LoVo (cell line): ENCODE measurements at regions not wholly inside any gene's neighbourhood (a gene's known extent, or its start where the extent isn't known, plus 50 kb on each side); places are given as distances from the start of the nearest gene placed in this dataset.
A peak's percentile ranks its signal among the peaks of the same experiment; 100 is the strongest.

Experiments
- DNase-seq: peaks from one replicate; pipeline ENCODE4 v3.0.0-alpha.2; 2016; ENCODE audit warnings: low spot score

DNA sequence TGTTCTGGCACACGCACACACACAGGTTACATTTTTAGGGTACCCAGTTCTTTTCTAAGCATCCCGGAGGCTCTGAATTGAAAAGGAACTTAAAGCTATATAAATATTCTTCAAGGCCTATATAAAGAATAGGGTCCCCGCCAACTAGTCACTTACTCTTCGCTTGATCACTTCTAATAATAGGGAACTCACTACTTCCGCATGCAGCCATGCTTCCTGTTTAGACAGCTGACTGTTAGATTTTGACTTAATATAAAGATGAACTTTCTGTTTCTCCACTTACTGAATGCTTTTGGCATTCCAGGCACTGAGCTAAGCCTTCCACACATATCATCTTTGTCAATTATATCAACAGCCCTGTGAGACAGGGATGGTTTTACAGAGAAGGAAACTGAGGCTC lies 259.6 kb downstream of the TSHZ3 start:
- DNase-seq, result no peak

DNA sequence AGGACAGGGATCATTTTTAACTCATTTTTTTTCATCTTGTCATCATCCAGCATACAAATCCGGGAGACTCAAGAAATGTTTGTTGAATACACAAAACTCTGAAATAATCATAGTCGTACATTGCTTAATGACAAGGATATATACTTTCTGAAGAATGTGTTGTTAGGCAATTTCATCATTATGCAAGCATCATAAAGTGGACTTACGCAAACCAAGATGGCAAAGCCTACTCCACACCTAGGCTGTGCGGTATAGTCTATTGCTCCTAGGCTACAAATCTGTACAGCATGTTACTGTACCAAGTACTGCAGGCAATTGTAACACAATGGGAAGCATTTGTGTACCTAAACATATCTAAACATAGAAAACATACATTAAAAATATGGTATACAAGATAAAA lies 264.1 kb downstream of the TSHZ3 start:
- no peak for DNase-seq

DNA sequence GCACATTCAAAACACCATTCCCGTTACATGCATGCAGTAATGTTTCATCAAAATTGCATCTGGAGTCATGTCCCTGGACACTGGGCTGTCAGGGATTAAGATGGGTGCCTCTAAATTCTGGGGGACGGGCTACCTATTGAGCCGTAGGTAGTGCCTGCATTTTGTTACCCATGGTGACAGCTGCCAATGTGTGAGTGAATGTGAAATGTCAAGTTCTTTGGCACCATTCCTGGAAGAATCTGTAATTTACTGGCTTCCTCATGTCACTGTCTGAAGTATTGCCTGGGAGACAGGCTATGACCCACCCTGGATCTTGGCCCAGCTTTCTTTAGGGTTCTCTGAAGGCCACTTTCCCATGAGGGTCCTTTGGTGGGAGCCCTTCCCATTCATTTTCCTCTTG lies 266.1 kb downstream of the TSHZ3 start:
- no peak for DNase-seq

DNA sequence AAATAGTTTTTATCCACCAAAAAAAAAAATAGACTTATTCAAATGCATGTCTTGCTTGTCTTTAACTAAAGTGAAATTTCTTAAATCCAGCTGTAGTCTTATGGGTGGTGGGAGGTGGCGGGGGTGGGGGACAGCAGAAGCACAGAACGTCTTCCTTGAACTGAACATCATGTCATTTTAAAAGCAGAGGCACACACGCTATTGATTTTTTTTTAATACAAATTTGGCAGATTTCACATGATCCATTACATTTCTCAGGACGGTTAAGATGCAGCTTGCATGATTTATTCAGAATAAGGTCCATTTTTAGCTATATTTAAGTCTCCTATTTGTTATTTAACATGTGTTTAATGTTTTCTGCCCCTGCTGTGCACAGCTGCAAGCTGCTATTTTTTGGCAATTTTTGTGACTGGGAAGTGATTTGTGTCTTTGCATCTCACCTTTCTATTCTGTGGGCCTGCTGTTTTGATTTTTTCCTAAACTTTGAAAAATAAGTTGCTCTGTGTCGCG lies 274.0 kb downstream of the TSHZ3 start:
- DNase-seq, result no peak

GRCh38 chr19:31074199-31075125 lies 274.8 kb downstream of the TSHZ3 start:
- DNase-seq, result no peak

DNA sequence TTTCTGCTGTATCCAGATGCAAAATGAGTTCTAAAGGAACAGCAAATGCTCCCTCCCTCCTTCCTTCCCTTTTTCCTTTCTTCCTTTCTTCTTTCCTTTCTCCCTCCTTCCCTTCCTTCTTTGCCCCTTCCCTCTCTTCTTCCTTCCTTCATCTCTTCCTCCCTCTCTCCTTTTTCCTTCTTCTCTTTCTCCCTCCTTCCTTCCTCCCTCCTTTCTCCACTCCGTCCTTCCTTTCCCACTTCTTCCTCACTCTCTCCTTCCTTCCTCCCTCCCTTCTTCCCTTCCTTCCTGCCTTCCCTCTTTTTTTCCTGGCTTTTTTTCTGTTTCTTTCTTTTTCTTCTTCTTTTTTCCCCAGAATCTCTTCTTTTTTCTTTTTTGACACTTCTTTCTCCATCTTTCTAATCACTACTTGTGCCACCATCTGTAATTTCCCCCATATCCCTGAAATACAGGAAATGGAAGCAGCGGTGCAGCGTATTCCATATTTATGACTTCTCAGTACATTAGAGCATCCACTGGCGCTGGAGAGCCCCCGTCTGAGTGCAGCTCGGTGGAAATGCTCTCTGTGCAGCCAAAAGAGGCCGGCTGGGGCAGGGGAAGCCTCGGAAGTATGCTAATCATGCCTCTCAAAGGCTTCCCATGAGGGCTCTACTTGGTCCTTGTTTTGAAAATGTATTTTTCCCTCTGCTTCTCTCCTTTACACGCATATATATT lies 275.6 kb downstream of the TSHZ3 start:
- no peak for DNase-seq

DNA sequence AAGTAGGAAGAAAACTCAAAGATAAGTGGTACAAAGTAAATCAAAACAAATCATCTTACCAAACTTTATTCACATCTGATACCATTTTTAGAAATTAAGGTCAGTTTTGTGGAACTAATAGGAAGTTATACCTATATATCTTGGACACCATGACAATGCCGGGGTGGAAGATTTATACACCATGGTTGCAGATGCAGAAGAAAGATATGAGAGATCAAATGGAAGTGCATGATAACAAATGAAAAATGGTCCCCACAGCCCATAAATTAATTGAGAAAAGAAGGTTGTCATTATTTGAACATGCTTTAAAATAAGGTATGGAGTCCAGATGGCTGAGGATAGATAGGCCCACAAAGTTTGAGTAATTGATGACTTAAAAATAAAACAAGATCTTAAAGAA lies 276.8 kb downstream of the TSHZ3 start:
- no peak for DNase-seq

- DNase-seq, result no peak
Observed at GRCh38 chr19:31071136-31071855, 277.9 kb downstream of the TSHZ3 start.

DNA sequence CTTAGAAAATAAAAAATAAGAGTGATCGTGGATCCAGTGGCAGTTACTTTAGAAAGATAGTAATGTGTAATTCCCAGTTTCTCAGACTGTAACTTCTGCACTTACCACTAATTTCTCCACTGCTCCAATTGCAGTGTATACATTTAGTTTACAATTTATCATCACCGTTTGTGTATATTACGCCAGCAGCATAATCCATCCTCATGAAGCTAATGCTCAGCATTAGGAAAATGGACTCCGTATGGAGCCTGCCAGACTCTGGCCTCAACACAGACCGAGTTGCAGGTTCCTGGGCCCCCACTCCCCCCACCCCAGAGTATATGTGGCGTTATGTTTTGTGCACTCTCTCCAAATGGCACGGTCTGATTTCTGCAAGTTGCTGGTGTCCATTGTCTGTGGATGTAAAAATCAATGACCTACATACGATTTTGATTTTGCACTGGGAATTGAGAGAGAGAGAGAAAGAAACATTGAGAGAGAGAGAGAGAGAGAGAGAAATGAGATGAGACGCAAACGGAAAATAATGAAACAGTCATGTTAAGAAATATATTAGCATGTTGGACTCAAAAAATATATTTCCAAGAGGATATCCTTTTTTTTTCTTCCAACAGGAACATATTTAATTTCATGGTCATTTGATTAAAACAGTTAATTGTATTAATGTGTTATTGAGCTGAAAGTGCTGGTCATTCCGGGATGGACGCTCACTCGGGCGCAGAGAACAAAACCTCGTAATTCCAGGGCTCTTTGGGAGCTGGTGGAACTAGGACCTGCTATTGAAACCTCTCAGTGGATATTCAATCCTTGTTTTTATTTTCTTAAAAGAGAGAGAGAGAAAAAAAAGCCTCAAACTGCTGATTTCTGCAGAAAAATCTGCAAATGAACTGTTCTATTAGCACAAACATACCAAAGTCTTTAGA lies 278.8 kb downstream of the TSHZ3 start:
- DNase-seq, result no peak

DNA sequence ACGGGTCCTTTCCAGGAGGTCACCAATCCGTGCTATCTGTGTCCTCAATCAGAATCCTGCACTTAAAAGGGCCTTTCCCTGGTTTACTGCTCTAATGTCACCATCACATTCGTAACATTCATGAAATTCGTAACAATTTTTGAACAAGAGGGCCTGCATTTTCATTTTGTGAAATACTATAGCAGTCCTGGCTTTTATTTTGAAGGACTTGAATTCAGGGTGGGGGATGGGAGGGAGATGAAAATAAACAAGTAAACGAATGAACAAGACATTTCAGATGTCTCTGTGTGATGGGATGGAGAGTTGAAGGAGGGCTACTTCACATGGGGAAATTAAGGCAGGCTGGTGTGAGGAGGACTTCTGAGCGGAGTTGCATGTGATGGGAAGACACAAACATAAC lies 281.0 kb downstream of the TSHZ3 start:
- no peak for DNase-seq

- peak; percentile 42 for DNase-seq
Observed at GRCh38 chr19:31066385-31066784, 282.9 kb downstream of the TSHZ3 start.

- no peak for DNase-seq
Observed at GRCh38 chr19:31064491-31064890, 284.7 kb downstream of the TSHZ3 start.

DNA sequence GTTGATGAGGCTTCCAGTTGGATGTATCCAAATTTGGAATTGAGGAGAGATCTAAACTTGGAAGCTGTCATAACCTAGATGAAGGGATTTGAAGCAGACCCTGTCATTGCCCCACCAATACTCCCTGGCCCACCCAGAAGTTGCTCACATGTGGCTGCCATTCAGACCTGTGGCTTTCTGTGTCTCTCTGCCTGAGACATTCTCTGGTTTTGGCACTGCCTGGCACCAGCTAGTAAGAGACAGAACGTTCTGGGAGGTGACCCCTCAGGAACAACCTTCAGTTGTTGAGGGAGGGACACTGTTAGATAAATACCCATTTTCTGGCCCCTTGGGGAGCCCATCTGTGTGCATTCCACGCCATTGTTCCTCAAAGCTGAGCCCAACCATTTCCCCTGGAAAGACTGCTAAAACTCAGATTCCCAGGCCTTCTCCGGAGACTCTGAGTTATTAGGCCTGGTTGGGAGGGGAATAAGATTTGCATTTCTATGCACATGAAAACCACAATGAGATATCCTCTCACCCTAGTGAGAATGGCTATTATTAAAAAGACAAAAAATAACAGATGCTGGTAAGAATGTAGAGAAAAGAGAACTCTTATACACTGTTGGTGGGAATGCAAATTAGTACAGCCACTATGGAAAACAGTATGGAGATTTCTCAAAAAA lies 290.4 kb downstream of the TSHZ3 start:
- DNase-seq, result no peak

GRCh38 chr19:31057476-31057875 lies 291.8 kb downstream of the TSHZ3 start:
- DNase-seq, result no peak

GRCh38 chr19:31055454-31055853 lies 293.8 kb downstream of the TSHZ3 start:
- DNase-seq, result no peak

DNA sequence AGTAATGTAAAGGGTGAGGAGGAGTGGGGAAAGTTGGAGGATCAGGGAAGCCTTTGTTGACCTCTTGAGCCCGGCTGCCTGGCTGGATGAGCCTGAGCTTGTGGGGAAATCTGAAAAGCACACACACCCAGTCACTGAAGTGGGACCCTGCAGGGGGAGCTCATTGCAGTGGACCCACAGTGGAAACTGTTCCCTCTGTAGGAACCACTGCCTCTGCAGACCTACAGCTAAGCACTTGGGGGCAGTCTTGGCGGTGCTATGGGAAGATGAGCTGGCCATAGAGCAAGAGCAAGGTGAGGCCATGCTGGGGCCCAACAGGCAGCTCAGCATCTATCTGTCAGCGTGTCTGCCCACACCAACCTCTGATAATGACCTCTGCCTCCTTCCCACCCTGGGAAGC lies 294.8 kb downstream of the TSHZ3 start:
- no peak for DNase-seq

DNA sequence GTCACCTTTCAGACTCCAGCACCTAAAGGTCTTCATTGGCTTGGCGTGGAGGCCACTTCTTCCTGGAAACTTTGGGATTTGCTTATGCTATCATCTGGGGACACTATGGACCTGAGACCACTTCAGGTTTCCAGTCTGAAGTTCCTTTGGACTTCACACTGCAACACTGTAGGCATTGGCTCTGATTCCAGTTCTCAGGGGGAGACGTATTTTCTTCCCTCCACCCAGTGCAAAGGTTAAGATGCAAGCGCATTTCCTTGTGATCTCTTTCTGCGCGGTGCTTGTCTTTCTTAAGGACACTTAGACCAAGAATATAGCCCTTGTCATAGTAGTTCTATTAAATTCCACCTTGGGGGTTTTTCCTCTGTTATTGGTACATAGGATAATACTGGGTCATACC lies 299.8 kb downstream of the TSHZ3 start:
- DNase-seq, result no peak

DNA sequence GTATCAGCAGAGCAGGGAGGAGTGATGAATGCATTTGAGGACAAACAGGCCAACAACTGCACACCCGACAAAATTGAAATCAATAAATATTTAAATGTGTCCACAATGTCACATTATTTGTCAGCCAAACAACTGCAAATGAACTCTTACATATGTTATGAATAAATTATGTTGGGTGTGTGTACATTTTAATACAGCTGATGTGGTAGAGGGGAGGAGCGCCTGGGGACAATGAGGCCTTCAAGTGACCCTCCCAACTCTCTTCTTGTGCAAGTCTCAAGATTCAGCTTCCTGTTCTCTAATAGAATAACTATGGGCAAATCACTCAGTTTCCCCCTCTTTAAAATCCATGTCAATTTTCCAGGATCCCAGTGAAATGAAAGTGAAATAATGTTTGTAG lies 303.2 kb downstream of the TSHZ3 start:
- DNase-seq, result no peak

DNA sequence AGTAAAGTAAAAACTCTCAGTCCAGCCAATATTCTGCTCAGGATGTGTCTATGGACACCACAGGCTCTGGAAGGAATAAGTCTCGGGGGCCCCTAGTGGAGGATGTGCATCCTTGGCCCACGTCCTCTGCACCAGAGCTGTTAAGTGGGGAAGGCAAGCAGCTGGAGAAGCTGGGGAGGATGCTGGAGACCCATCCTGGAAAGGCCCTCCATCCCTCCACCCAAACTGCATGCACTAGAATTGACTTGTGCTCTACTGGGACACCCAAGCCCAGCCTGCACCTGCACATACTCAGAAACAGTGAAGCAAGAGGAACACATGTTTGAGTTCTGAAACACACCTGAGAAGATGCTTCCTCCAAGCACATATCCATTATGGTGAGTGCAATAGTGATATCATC lies 307.8 kb downstream of the TSHZ3 start:
- DNase-seq, result no peak

- DNase-seq, result no peak
Observed at GRCh38 chr19:31039151-31039550, 310.1 kb downstream of the TSHZ3 start.
